HEK293 (cell line): ENCODE measurements at regions not wholly inside any gene's neighbourhood (a gene's known extent, or its start where the extent isn't known, plus 50 kb on each side); places are given as distances from the start of the nearest gene placed in this dataset.

Experiments
- CTCF ChIP-seq: fragments of 450-650 bp; formaldehyde crosslinking; IDR thresholded peaks from 2 replicates; pipeline ENCODE4 v1.5.1; 2016; ENCODE audit warnings: missing biosample characterization, missing genetic modification characterization
- REST ChIP-seq: fragments of 450-650 bp; formaldehyde crosslinking; IDR thresholded peaks from 2 replicates; pipeline ENCODE4 v1.5.1; 2016; ENCODE audit warnings: missing biosample characterization, missing genetic modification characterization
- ZNF133 ChIP-seq: fragments of 450-650 bp; formaldehyde crosslinking; IDR thresholded peaks from 2 replicates; pipeline ENCODE4 v1.5.1; 2016; ENCODE audit warnings: missing biosample characterization, missing genetic modification characterization
- ZNF311 ChIP-seq: fragments of 450-650 bp; formaldehyde crosslinking; IDR thresholded peaks from 2 replicates; pipeline ENCODE4 v1.5.1; 2017; ENCODE audit warnings: missing biosample characterization, missing genetic modification characterization, borderline replicate concordance

GRCh38 chr20:51220293-51220706, 197.4 kb upstream of the KCNG1 start:
- TF ChIP-seq ZNF133 (tag by site-specific recombination), result no peak
- peak; percentile 77 for TF ChIP-seq CTCF (tag by site-specific recombination)
- TF ChIP-seq REST, result no peak
- no peak for TF ChIP-seq ZNF311 (tag by site-specific recombination)
